ENCODE measurements at regions not wholly inside any gene's neighbourhood (a gene's known extent, or its start where the extent isn't known, plus 50 kb on each side); places are given as distances from the start of the nearest gene placed in this dataset.

DNA sequence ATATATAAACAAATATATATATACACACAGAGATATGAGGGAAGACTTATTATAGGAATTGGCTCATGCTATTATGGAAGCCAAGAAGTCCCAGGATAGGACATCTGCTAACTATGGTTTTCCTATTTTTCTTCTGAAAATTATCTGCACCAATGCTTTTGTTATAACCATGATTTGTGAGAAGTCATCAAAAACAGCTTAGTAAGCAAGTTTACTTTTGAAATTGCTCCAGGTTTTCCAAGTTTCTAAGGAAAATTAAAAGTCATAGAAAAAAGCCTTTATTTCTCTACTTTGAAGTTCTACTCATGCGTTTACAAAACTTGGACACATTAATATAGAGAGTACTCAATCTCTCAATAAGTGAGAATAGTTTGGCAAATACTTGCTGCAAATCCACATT lies 213.1 kb downstream of the TRAM1L1 start:
- Histone ChIP-seq H3K9ac (ENCODE audit: low read depth, low read length) (no peak overlapping the region), H3K4me3 (ENCODE audit: low read depth, low read length) (no peak overlapping the region), H3K27me3 (ENCODE audit: control insufficient read depth, insufficient read depth, low read length) (no peaks in the 10 kb centered on the region), H3K9me3 (ENCODE audit: control insufficient read depth, insufficient read depth, low read length) (no peaks in the 10 kb centered on the region), H3K36me3 (ENCODE audit: control insufficient read depth, insufficient read depth, low read length) (no peaks in the 10 kb centered on the region), H3K4me1 (ENCODE audit: control insufficient read depth, insufficient read depth, low read length) (no peaks in the 10 kb centered on the region)

DNA sequence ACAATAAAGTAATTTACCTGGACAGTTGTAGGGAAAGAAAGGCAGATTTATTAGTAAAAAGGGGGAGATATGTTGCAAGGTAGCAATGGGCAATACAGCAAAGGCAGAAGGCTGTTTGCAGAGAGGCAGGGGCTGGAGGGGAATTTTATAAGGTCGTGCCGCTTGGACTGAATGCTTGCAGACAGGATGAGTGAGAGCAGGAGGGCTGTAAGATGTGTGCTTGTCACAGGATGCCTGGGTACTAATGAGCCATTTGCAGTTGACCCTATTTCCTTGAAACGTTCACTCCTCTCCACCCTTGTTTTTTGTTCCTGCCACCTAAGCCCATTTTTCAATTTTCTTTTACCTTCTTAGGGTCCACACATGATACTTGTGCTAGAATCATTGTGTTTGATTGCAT lies 214.7 kb downstream of the TRAM1L1 start:
- H3K4me1 ChIP-seq (ENCODE audit: control insufficient read depth, insufficient read depth, low read length): no peaks in the 10 kb centered on the region
- H3K4me3 ChIP-seq (ENCODE audit: low read depth, low read length): no peak overlapping the region
- no peaks in the 10 kb centered on the region for H3K36me3 ChIP-seq (ENCODE audit: control insufficient read depth, insufficient read depth, low read length)
- no peaks in the 10 kb centered on the region for H3K27me3 ChIP-seq (ENCODE audit: control insufficient read depth, insufficient read depth, low read length)
- no peaks in the 10 kb centered on the region for H3K9me3 ChIP-seq (ENCODE audit: control insufficient read depth, insufficient read depth, low read length)
- no peak overlapping the region for H3K9ac ChIP-seq (ENCODE audit: low read depth, low read length)

DNA sequence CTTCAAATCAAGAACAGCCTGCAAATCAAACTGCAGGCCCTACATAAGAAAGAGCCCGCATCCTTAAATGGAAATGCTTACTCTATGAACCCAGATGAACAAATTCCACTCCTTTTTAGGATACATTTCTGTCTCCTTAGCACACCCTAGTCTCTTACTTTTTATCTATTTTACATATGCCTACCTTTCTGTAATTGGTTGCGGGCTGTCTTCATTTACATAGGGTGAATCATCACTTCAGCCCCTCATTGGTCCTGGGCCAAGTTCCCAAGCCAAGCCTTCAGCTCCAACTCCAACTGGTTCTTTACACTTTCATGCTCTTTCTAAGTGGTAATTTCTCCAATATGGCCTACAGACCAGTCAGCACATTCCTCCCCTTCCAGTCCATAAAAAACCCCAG lies 219.3 kb downstream of the TRAM1L1 start:
- Histone ChIP-seq H3K36me3 (ENCODE audit: control insufficient read depth, insufficient read depth, low read length) (no peaks in the 10 kb centered on the region), H3K9ac (ENCODE audit: low read depth, low read length) (no peak overlapping the region), H3K4me1 (ENCODE audit: control insufficient read depth, insufficient read depth, low read length) (no peaks in the 10 kb centered on the region), H3K27me3 (ENCODE audit: control insufficient read depth, insufficient read depth, low read length) (no peaks in the 10 kb centered on the region), H3K4me3 (ENCODE audit: low read depth, low read length) (no peak overlapping the region), H3K9me3 (ENCODE audit: control insufficient read depth, insufficient read depth, low read length) (no peaks in the 10 kb centered on the region)

DNA sequence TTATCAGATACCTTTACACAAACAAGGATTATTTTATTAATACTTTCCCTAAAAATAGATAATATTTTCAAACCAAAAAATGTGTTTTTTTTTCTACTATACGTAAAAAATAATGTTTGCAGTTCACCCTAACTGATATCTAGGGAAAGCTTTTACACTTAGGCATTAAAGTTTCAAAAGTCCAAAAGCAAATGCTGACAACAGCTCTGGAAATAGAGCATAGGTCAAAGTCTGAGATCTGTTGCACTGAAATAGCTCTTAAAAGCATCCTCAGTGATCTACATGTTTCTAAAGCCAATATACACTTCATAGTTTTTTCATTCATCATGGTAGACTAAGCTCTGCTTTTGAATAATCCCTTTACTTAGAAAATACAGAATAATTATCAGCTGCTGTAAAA lies 222.8 kb downstream of the TRAM1L1 start:
- H3K4me3 ChIP-seq (ENCODE audit: low read depth, low read length): no peak overlapping the region
- H3K36me3 ChIP-seq (ENCODE audit: control insufficient read depth, insufficient read depth, low read length): no peaks in the 10 kb centered on the region
- H3K9me3 ChIP-seq (ENCODE audit: control insufficient read depth, insufficient read depth, low read length): no peaks in the 10 kb centered on the region
- no peak overlapping the region for H3K9ac ChIP-seq (ENCODE audit: low read depth, low read length)
- H3K4me1 ChIP-seq (ENCODE audit: control insufficient read depth, insufficient read depth, low read length): no peaks in the 10 kb centered on the region
- no peaks in the 10 kb centered on the region for H3K27me3 ChIP-seq (ENCODE audit: control insufficient read depth, insufficient read depth, low read length)

DNA sequence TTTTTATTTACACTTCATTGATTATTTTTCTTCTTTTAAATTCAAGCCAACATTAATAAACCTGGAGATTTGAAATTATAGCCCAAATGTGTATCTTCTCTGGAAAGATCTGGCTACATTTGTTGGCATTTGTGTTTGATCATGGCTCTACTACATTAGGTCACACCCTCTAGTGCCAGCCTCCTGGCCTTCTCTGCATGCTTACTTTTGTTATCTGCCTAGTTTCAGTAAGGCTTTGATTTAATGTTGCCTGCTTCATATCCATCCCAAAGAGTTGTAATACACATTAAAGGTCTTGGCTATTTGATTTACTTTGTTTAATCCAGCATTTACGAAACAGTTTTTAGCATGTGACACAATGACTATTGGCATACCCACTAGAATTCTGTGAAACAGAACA lies 224.5 kb downstream of the TRAM1L1 start:
- no peaks in the 10 kb centered on the region for H3K4me1 ChIP-seq (ENCODE audit: control insufficient read depth, insufficient read depth, low read length)
- H3K9me3 ChIP-seq (ENCODE audit: control insufficient read depth, insufficient read depth, low read length): no peaks in the 10 kb centered on the region

DNA sequence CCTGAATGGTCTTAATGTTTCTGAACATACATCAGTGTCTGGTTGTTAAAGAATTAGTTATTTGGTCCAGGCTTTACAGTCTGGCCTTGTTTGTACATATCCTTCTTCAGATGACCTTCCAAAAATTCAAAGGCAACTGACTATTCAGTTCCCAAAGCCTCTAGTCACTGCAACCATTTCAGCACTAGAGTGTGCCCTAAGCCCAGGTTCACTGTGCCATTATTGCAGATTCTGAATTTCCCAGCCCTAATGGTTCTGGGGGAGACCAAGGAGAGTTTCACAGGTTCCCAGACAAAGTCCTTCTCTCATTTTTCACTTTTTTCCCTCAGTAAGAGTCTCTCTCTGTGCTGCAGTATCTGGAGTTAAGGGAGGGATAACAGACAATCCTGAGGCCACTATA lies 235.8 kb downstream of the TRAM1L1 start:
- no peaks in the 10 kb centered on the region for H3K9me3 ChIP-seq (ENCODE audit: control insufficient read depth, insufficient read depth, low read length)
- H3K4me3 ChIP-seq (ENCODE audit: low read depth, low read length): no peak overlapping the region
- H3K4me1 ChIP-seq (ENCODE audit: control insufficient read depth, insufficient read depth, low read length): no peaks in the 10 kb centered on the region
- no peaks in the 10 kb centered on the region for H3K36me3 ChIP-seq (ENCODE audit: control insufficient read depth, insufficient read depth, low read length)
- H3K27me3 ChIP-seq (ENCODE audit: control insufficient read depth, insufficient read depth, low read length): no peaks in the 10 kb centered on the region
- H3K9ac ChIP-seq (ENCODE audit: low read depth, low read length): no peak overlapping the region

More for the DNA sequence above, 224.5 kb downstream of the TRAM1L1 start:
- no peaks in the 10 kb centered on the region for H3K36me3 ChIP-seq (ENCODE audit: control insufficient read depth, insufficient read depth, low read length)
- no peak overlapping the region for H3K4me3 ChIP-seq (ENCODE audit: low read depth, low read length)
- no peak overlapping the region for H3K9ac ChIP-seq (ENCODE audit: low read depth, low read length)
- H3K27me3 ChIP-seq (ENCODE audit: control insufficient read depth, insufficient read depth, low read length): no peaks in the 10 kb centered on the region

DNA sequence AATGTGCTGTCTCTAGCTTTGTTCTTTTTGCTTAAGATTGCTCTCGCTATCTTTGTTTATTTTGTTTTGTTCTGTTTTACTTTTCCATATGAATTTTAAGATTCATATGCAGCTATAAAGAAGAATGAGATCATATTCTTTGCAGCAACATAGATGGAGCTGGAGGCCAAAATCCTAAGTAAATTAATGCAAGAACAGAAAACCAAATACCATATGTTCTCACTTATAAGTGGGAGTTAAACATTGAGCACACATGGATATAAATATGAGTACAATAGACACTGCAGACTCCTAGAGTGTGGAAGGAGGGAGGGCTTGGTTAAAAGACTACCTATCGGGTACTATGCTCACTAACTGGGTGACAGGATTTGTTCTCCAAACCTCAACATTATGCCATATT lies 237.8 kb downstream of the TRAM1L1 start:
- no peaks in the 10 kb centered on the region for H3K4me1 ChIP-seq (ENCODE audit: control insufficient read depth, insufficient read depth, low read length)
- no peaks in the 10 kb centered on the region for H3K9me3 ChIP-seq (ENCODE audit: control insufficient read depth, insufficient read depth, low read length)
- H3K36me3 ChIP-seq (ENCODE audit: control insufficient read depth, insufficient read depth, low read length): no peaks in the 10 kb centered on the region
- no peaks in the 10 kb centered on the region for H3K27me3 ChIP-seq (ENCODE audit: control insufficient read depth, insufficient read depth, low read length)
- no peak overlapping the region for H3K9ac ChIP-seq (ENCODE audit: low read depth, low read length)
- no peak overlapping the region for H3K4me3 ChIP-seq (ENCODE audit: low read depth, low read length)

DNA sequence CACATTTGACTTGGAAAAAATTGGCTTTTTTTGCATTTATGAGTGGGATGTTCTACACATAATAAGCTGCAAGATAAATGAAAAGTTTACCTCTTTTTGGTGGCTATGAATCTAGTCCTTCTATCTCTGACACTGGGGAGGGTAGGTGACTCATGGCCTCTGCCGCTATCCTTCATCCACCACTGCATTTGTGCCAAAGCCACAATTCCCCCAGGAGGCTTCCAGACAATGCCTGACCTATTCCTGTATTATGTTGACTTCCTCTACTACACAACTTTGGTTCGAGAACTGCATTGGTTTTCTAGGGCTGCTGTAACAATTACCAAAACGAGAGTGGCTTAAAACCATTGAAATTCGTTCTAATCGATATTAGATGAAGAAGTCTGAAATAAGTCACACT lies 245.6 kb downstream of the TRAM1L1 start:
- no peak overlapping the region for H3K4me3 ChIP-seq (ENCODE audit: low read depth, low read length)
- H3K36me3 ChIP-seq (ENCODE audit: control insufficient read depth, insufficient read depth, low read length): no peaks in the 10 kb centered on the region
- no peak overlapping the region for H3K9ac ChIP-seq (ENCODE audit: low read depth, low read length)
- no peaks in the 10 kb centered on the region for H3K4me1 ChIP-seq (ENCODE audit: control insufficient read depth, insufficient read depth, low read length)
- no peaks in the 10 kb centered on the region for H3K27me3 ChIP-seq (ENCODE audit: control insufficient read depth, insufficient read depth, low read length)
- no peaks in the 10 kb centered on the region for H3K9me3 ChIP-seq (ENCODE audit: control insufficient read depth, insufficient read depth, low read length)

DNA sequence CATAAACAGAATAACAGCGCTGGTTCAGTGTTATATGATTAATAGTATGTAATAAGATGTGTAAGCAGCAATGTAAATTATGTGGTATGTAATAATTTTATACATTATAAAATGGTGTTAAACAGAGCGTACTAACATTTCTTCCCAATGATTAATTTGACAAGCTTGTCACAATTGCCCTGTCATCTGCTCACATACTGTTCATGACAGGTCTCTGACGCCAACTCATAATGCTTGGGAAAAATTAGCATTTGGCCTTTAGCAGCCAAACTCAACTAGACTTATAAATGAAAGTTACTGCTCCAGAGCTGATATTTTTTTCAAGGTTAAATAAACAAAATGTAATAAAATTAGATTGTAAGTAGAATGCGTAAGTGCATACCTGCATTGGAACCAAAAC lies 246.8 kb downstream of the TRAM1L1 start:
- no peak overlapping the region for H3K9ac ChIP-seq (ENCODE audit: low read depth, low read length)

DNA sequence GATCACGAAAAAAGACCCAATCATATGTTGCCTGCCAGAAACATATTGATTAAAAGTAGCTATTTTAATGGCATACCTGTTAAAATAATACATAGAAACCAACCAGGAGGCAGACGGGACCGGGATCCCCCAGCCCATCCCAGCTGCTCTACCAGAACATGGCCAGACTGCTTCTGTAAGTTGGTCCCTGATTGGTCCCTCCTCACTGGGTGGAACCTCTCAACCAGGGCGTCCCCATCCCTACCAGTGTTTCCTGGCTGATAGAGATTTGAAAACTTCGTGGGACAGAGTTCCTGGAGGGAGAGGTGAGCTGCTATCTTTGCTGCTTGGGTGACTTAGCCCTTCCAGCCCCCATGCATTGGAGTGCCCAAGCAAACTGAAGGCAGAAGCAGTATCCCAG lies 256.2 kb downstream of the TRAM1L1 start:
- H3K9ac ChIP-seq (ENCODE audit: low read depth, low read length): no peak overlapping the region
- no peaks in the 10 kb centered on the region for H3K36me3 ChIP-seq (ENCODE audit: control insufficient read depth, insufficient read depth, low read length)
- no peaks in the 10 kb centered on the region for H3K9me3 ChIP-seq (ENCODE audit: control insufficient read depth, insufficient read depth, low read length)
- no peaks in the 10 kb centered on the region for H3K4me1 ChIP-seq (ENCODE audit: control insufficient read depth, insufficient read depth, low read length)
- no peaks in the 10 kb centered on the region for H3K27me3 ChIP-seq (ENCODE audit: control insufficient read depth, insufficient read depth, low read length)
- no peak overlapping the region for H3K4me3 ChIP-seq (ENCODE audit: low read depth, low read length)

More for the DNA sequence above, 246.8 kb downstream of the TRAM1L1 start:
- Histone ChIP-seq H3K4me3 (ENCODE audit: low read depth, low read length) (no peak overlapping the region), H3K4me1 (ENCODE audit: control insufficient read depth, insufficient read depth, low read length) (no peaks in the 10 kb centered on the region), H3K9me3 (ENCODE audit: control insufficient read depth, insufficient read depth, low read length) (no peaks in the 10 kb centered on the region), H3K36me3 (ENCODE audit: control insufficient read depth, insufficient read depth, low read length) (no peaks in the 10 kb centered on the region), H3K27me3 (ENCODE audit: control insufficient read depth, insufficient read depth, low read length) (no peaks in the 10 kb centered on the region)

DNA sequence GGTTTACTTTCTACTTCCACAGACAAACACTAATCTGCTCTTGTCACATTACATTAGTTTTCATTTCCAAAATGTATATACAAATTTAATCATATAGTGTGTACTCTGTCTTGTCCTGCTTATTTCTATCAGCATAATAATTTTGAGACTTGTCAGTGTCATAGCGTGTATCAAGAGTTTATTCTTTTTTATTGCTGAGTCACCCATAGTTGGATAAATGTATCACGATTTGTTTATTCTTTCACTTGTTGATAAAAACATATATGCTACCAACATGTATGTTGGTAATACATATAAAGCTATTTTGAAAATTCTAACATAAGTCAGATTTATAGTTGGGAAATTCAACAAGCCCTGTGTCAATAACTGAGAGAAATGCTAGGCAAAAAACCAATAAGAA lies 261.2 kb downstream of the TRAM1L1 start:
- H3K36me3 ChIP-seq (ENCODE audit: control insufficient read depth, insufficient read depth, low read length): no peaks in the 10 kb centered on the region
- no peak overlapping the region for H3K4me3 ChIP-seq (ENCODE audit: low read depth, low read length)
- H3K9ac ChIP-seq (ENCODE audit: low read depth, low read length): no peak overlapping the region
- no peaks in the 10 kb centered on the region for H3K4me1 ChIP-seq (ENCODE audit: control insufficient read depth, insufficient read depth, low read length)
- H3K27me3 ChIP-seq (ENCODE audit: control insufficient read depth, insufficient read depth, low read length): no peaks in the 10 kb centered on the region
- no peaks in the 10 kb centered on the region for H3K9me3 ChIP-seq (ENCODE audit: control insufficient read depth, insufficient read depth, low read length)

DNA sequence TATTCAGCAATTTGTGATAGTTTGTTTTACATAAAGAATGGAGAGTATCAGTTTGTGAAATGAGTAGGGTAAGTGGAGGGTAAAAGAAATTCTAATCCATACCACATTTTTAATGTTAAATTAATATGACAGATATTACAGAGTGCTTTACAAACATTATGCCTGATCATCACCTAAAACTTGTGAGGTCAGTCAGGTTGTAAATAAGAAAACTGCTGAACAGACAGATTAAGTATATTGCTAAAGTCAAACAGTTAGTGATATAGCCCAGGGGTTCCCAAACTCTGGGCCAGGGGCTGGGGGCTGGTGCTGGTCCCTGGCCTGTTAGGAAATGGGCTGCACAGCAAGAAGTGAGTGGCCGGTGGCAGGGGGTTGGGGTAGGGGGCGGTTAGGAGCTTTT lies 273.6 kb downstream of the TRAM1L1 start:
- Histone ChIP-seq H3K4me1 (ENCODE audit: control insufficient read depth, insufficient read depth, low read length) (no peaks in the 10 kb centered on the region), H3K9me3 (ENCODE audit: control insufficient read depth, insufficient read depth, low read length) (no peaks in the 10 kb centered on the region), H3K4me3 (ENCODE audit: low read depth, low read length) (no peak overlapping the region), H3K27me3 (ENCODE audit: control insufficient read depth, insufficient read depth, low read length) (no peaks in the 10 kb centered on the region), H3K36me3 (ENCODE audit: control insufficient read depth, insufficient read depth, low read length) (no peaks in the 10 kb centered on the region), H3K9ac (ENCODE audit: low read depth, low read length) (no peak overlapping the region)

DNA sequence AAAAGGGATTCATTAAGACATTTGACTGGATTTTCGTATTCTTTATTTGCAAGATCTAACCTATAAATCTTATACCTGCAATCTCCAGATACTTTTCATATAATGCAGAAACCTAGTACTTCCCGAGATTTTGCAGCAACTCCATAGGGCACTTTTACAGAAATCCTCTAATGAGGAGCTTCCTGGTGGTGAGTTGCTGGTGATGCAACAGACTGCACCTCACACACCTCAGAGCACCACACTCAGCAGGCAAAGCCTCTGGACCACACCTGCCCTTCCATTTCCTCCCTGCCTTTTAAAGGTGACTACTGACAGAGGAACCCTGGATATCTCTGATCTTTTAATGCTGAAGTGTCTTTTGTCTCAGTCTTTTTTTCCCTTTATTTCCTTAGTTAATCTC lies 289.4 kb downstream of the TRAM1L1 start:
- Histone ChIP-seq H3K4me1 (ENCODE audit: control insufficient read depth, insufficient read depth, low read length) (no peaks in the 10 kb centered on the region), H3K4me3 (ENCODE audit: low read depth, low read length) (no peak overlapping the region), H3K36me3 (ENCODE audit: control insufficient read depth, insufficient read depth, low read length) (no peaks in the 10 kb centered on the region), H3K9me3 (ENCODE audit: control insufficient read depth, insufficient read depth, low read length) (no peaks in the 10 kb centered on the region), H3K27me3 (ENCODE audit: control insufficient read depth, insufficient read depth, low read length) (no peaks in the 10 kb centered on the region), H3K9ac (ENCODE audit: low read depth, low read length) (no peak overlapping the region)

Measured in iPS-15b (cell line).